GM04503 (cell line): ENCODE measurements at regions not wholly inside any gene's neighbourhood (a gene's known extent, or its start where the extent isn't known, plus 50 kb on each side); places are given as distances from the start of the nearest gene placed in this dataset.

ENCODE experiments used
- DNase-seq: peaks from one replicate; pipeline ENCODE4 v3.0.0-alpha.2; 2012; ENCODE audit warnings: low read depth

- no peak for DNase-seq
Observed at GRCh38 chr11:128301756-128302155, 285.6 kb downstream of the ETS1 start.

GRCh38 chr11:128300785-128301184 lies 286.6 kb downstream of the ETS1 start:
- DNase-seq: no peak

- DNase-seq: peak; percentile 67
Observed at GRCh38 chr11:128299132-128299726, 288.1 kb downstream of the ETS1 start.

GRCh38 chr11:128298271-128298670 lies 289.1 kb downstream of the ETS1 start:
- DNase-seq: no peak

GRCh38 chr11:128297805-128298204 lies 289.6 kb downstream of the ETS1 start:
- no peak for DNase-seq

GRCh38 chr11:128297091-128297651 lies 290.2 kb downstream of the ETS1 start:
- DNase-seq: no peak

GRCh38 chr11:128294671-128295050 lies 292.7 kb downstream of the ETS1 start:
- no peak for DNase-seq

- no peak for DNase-seq
Observed at GRCh38 chr11:128294001-128294670, 293.2 kb downstream of the ETS1 start.

- no peak for DNase-seq
Observed at GRCh38 chr11:128291835-128292234, 295.5 kb downstream of the ETS1 start.

GRCh38 chr11:128291007-128291406 lies 296.4 kb downstream of the ETS1 start:
- no peak for DNase-seq

- DNase-seq: peak; percentile 66
Observed at GRCh38 chr11:128290106-128290840, 297.1 kb downstream of the ETS1 start.

GRCh38 chr11:128289048-128289447 lies 298.3 kb downstream of the ETS1 start:
- no peak for DNase-seq

GRCh38 chr11:128288368-128288767 lies 299.0 kb downstream of the ETS1 start:
- no peak for DNase-seq

- no peak for DNase-seq
Observed at GRCh38 chr11:128285321-128285720, 302.0 kb downstream of the ETS1 start.

- no peak for DNase-seq
Observed at GRCh38 chr11:128284634-128285033, 302.7 kb downstream of the ETS1 start.

GRCh38 chr11:128283451-128283850 lies 303.9 kb downstream of the ETS1 start:
- no peak for DNase-seq

GRCh38 chr11:128282053-128282452 lies 305.3 kb downstream of the ETS1 start:
- no peak for DNase-seq

GRCh38 chr11:128279866-128280265 lies 307.5 kb downstream of the ETS1 start:
- DNase-seq: peak; percentile 97

- no peak for DNase-seq
Observed at GRCh38 chr11:128273736-128274135, 313.6 kb downstream of the ETS1 start.

- DNase-seq: no peak
Observed at GRCh38 chr11:128271401-128271800, 316.0 kb downstream of the ETS1 start.

GRCh38 chr11:128269466-128269865 lies 317.9 kb downstream of the ETS1 start:
- no peak for DNase-seq

GRCh38 chr11:128266893-128267292 lies 320.5 kb downstream of the ETS1 start:
- DNase-seq: no peak
